DLD1 (cell line): ENCODE measurements at regions not wholly inside any gene's neighbourhood (a gene's known extent, or its start where the extent isn't known, plus 50 kb on each side); places are given as distances from the start of the nearest gene placed in this dataset.

ENCODE experiments used
- in situ Hi-C: cut with HindIII; loops from 2 replicates; pipeline ENCODE4 v1.10.0; 2017; ENCODE audit warnings: low sequenced_read_pairs

GRCh38 chr2:12048550-12048949 is 302.1 kb downstream of the LPIN1 start:
- in situ Hi-C loops: no loop called here

GRCh38 chr2:12050396-12050795 is 304.0 kb downstream of the LPIN1 start:
- in situ Hi-C loops: no loop called here

- in situ Hi-C loops: no loop called here
These were observed 305.4 kb downstream of the LPIN1 start for GRCh38 chr2:12051831-12052230.

- in situ Hi-C loops: no loop called here
These were observed 306.4 kb downstream of the LPIN1 start for GRCh38 chr2:12052796-12053195.

GRCh38 chr2:12054956-12055618 is 308.7 kb downstream of the LPIN1 start:
- in situ Hi-C loops: no loop called here

- in situ Hi-C loops: no loop called here
These were observed 311.2 kb downstream of the LPIN1 start for GRCh38 chr2:12057436-12058166.

- in situ Hi-C loops: no loop called here
These were observed 313.4 kb downstream of the LPIN1 start for GRCh38 chr2:12059616-12060441.

- in situ Hi-C loops: no loop called here
These were observed 314.5 kb downstream of the LPIN1 start for GRCh38 chr2:12060886-12061285.

GRCh38 chr2:12061286-12062052 is 315.0 kb downstream of the LPIN1 start:
- in situ Hi-C loops: no loop called here

GRCh38 chr2:12062053-12062395 is 315.6 kb downstream of the LPIN1 start:
- in situ Hi-C loops: no loop called here

- in situ Hi-C loops: no loop called here
These were observed 316.8 kb downstream of the LPIN1 start for GRCh38 chr2:12063210-12063609.

GRCh38 chr2:12064153-12064552 is 317.7 kb downstream of the LPIN1 start:
- in situ Hi-C loops: no loop called here

GRCh38 chr2:12066116-12066515 is 319.7 kb downstream of the LPIN1 start:
- in situ Hi-C loops: no loop called here

- in situ Hi-C loops: no loop called here
These were observed 320.6 kb downstream of the LPIN1 start for GRCh38 chr2:12066986-12067385.

GRCh38 chr2:12068796-12069538 is 322.5 kb downstream of the LPIN1 start:
- in situ Hi-C loops: no loop called here

GRCh38 chr2:12070153-12070552 is 323.7 kb downstream of the LPIN1 start:
- in situ Hi-C loops: no loop called here

GRCh38 chr2:12070581-12070980 is 324.1 kb downstream of the LPIN1 start:
- in situ Hi-C loops: no loop called here

GRCh38 chr2:12071318-12071717 is 324.9 kb downstream of the LPIN1 start:
- in situ Hi-C loops: no loop called here

GRCh38 chr2:12073217-12073852 is 326.9 kb downstream of the LPIN1 start:
- in situ Hi-C loops: no loop called here
